KOPT-K1 (cell line): ENCODE measurements at regions not wholly inside any gene's neighbourhood (a gene's known extent, or its start where the extent isn't known, plus 50 kb on each side); places are given as distances from the start of the nearest gene placed in this dataset.

Source experiments
- H3K27ac ChIP-seq: fragments of 200-600 bp; sonication (generic); 2 replicates; pipeline ENCODE4 v1.5.1; 2016; ENCODE audit warnings: antibody characterized with exemption, mild to moderate bottlenecking, low read depth, low read length; ENCODE audit not compliant: poor library complexity, severe bottlenecking
- H3K36me3 ChIP-seq: fragments of 200-600 bp; sonication (generic); 2 replicates; pipeline ENCODE4 v1.5.1; 2017; ENCODE audit warnings: antibody characterized with exemption, mild to moderate bottlenecking, low read length, moderate library complexity; ENCODE audit not compliant: insufficient read depth
- H3K9me3 ChIP-seq: fragments of 200-600 bp; sonication (generic); 2 replicates; pipeline ENCODE4 v1.5.1; 2017; ENCODE audit warnings: antibody characterized with exemption, low read length, mild to moderate bottlenecking; ENCODE audit not compliant: insufficient read depth, poor library complexity, severe bottlenecking

- Histone ChIP-seq H3K9me3 (no peaks in the 10 kb centered on the region), H3K36me3 (no peaks in the 10 kb centered on the region), H3K27ac (no peak overlapping the region)
These were observed 282.1 kb upstream of the ROPN1 start for GRCh38 chr3:124274051-124274450.

DNA sequence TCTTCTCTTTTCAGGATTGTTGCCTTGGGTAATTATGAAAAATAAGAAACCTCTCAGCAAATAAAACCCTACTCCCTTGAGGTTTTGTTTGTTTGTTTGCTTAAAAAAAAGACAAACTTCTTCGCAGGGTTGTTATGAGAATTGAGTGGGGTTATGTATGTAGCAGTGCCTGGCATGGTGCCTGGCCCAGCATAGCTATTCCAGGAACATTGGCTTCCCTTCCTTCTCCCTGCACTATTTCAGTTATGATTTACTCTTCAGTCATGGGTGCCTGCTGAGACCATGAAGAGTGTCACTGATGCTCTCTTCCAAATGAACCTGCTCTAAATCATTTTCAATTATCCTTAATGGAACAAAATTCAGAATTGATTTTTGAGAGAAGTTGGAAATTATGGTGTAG is 283.5 kb upstream of the ROPN1 start:
- H3K9me3 ChIP-seq = no peaks in the 10 kb centered on the region
- no peaks in the 10 kb centered on the region for H3K36me3 ChIP-seq

DNA sequence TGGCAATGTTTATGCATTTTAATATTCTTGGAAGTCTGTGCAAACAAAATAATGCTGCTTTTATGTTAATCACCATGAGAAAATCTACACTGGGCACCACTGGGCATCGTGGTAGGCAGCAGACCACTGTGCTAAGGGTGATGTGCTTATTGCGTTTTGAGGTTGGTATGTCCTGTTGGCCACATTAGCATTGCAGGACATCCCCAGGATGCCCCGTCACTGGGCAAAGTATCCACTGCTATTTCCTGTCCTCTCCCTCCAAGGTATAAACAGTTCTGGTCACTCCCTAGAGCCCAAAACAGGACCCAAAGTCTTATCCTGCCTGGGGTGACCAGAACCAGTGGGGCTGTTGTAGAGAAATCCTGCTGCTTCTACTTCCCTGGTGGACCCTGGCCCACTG is 284.2 kb upstream of the ROPN1 start:
- no peaks in the 10 kb centered on the region for H3K36me3 ChIP-seq

More for the DNA sequence above, 283.5 kb upstream of the ROPN1 start:
- H3K27ac ChIP-seq = no peak overlapping the region

DNA sequence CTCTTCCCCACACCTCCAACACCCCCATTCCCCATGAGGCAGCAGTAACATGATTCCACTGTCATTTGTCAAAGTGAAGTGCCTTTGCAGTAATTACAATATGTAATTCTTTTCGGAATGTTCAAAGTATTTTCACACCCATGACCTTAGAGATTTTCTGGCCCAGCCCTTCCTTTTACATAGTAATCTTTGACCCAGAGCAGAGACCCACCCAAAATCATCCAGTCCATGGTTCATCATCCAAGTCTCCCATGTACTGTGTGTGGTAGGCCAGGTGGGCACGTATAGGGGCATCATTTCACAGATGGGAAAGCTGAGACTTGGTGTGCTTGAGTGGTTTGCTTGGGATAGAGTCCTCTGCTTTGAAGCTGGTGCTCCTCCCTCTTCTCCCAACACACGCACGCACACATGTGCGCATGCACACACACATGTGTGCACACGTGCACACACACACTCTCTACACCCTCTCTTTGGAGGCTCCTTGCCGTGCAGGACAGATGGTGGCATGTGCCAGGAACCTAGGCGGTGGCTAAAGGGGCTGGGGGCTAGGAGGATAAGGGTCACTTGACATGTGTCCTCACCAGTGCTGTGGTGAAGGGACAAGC is 284.7 kb upstream of the ROPN1 start:
- Histone ChIP-seq H3K9me3 (no peaks in the 10 kb centered on the region), H3K27ac (no peak overlapping the region), H3K36me3 (no peaks in the 10 kb centered on the region)

More for the DNA sequence above, 284.2 kb upstream of the ROPN1 start:
- Histone ChIP-seq H3K27ac (no peak overlapping the region), H3K9me3 (no peaks in the 10 kb centered on the region)

GRCh38 chr3:124277144-124277890 is 285.4 kb upstream of the ROPN1 start:
- Histone ChIP-seq H3K27ac (no peak overlapping the region), H3K36me3 (no peaks in the 10 kb centered on the region), H3K9me3 (no peaks in the 10 kb centered on the region)

- H3K27ac ChIP-seq = no peak overlapping the region
- H3K9me3 ChIP-seq = no peaks in the 10 kb centered on the region
- no peaks in the 10 kb centered on the region for H3K36me3 ChIP-seq
These were observed 289.8 kb upstream of the ROPN1 start for GRCh38 chr3:124281453-124282316.

DNA sequence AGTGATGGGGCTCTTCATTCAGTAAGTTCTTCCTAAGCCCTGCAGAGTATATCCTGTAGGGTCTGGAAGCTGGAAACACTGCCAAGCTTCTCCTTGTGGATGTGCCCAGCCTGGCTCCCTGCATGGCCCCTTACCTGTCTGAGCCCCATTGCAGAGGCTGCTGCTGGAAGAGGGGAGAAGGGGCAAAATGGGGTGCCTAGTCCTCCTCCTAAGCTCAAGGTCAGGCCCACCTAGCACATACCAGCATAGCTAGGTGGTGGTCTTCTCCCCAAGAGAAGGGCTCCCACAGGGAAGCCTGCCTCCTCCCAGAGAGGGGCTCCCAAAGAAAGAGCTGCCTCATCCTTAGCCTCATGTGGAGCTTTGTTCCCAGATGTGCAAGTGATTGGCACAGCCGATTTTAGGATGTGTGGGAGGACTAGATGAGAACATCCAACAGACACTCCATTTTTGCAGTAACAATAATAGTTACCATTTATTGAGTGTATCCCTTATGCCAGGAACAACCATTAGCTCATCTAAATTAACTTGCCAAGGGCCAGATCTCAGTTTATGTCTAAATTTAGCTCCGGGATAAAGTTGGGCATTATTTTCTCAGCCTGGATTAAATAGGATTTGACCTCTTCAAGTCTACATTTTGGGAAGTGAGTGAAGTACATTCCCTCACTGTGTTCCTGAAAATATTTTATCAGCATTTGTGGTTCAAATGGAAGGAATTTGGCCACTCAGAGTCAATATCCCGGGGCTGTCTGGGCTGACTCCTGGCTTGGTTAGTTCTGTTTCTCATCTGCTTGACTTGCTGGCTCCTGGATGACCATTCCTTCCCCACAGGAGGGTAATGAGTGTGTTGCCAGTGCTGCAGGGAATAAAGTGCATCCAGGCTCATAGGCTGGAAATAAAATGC is 291.1 kb upstream of the ROPN1 start:
- H3K9me3 ChIP-seq = no peaks in the 10 kb centered on the region
- no peaks in the 10 kb centered on the region for H3K36me3 ChIP-seq
- H3K27ac ChIP-seq = no peak overlapping the region

DNA sequence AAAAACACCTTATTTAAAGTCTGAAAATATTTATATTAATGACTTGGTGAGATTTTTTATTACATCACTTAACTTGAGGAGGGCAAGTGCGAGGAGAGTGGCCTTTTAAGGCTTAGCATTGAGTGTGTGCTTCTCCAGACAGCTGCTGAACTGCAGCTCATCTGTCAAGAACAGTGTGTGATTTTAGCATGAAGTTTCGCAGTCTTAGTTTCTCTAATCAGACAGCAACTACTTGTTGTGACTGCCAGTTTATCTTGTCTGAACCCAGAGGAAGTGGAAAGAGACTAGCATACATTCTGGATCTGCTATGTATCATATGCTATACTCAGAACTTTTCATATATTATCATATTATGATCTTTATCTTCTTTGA is 291.7 kb upstream of the ROPN1 start:
- no peaks in the 10 kb centered on the region for H3K36me3 ChIP-seq
- H3K27ac ChIP-seq = no peak overlapping the region
- no peaks in the 10 kb centered on the region for H3K9me3 ChIP-seq

DNA sequence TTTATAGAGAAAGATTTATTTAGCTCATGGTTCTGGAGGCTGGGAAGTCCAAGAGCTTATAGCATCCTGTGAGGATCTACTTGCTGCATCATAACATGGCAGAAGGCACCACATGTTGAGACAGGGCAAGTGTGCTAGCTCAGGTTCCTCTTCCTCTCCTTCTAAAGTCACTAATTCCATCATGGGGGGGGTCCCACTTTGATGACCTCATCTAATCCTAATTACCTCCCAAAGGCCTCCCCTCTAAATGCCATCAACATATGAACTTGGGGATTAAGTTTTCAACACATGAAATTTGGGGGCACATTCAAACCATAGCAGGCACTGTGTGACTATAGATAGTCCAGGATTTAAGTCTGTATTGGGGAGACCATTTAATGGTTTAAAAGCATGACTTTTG is 297.1 kb upstream of the ROPN1 start:
- no peak overlapping the region for H3K27ac ChIP-seq
- H3K36me3 ChIP-seq = no peaks in the 10 kb centered on the region
- no peaks in the 10 kb centered on the region for H3K9me3 ChIP-seq

DNA sequence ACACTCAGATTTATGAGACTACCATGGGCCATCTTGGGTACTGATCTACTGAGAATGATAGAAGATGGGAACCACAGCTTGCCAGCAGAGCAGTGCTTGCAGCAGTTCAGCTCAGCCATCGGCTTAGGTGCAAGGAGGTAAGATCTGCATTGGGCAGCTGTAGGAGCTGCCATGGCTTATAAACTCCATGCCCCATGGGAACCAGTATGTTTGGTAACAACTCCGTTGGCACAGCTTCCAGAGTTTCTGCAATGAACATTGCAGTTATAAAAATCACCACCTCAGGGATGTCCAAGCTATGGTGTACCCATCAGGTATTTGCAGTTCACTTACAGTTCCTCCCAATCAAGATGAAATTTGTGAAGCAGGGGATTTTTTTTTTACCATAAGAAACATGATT is 299.1 kb upstream of the ROPN1 start:
- Histone ChIP-seq H3K27ac (no peak overlapping the region), H3K9me3 (no peaks in the 10 kb centered on the region)

GRCh38 chr3:124292329-124292728 is 300.4 kb upstream of the ROPN1 start:
- H3K27ac ChIP-seq = no peak overlapping the region
- H3K36me3 ChIP-seq = no peaks in the 10 kb centered on the region
- no peaks in the 10 kb centered on the region for H3K9me3 ChIP-seq

More for the DNA sequence above, 299.1 kb upstream of the ROPN1 start:
- no peaks in the 10 kb centered on the region for H3K36me3 ChIP-seq

- H3K36me3 ChIP-seq = no peaks in the 10 kb centered on the region
- no peaks in the 10 kb centered on the region for H3K9me3 ChIP-seq
- no peak overlapping the region for H3K27ac ChIP-seq
These were observed 301.7 kb upstream of the ROPN1 start for GRCh38 chr3:124293584-124293983.

DNA sequence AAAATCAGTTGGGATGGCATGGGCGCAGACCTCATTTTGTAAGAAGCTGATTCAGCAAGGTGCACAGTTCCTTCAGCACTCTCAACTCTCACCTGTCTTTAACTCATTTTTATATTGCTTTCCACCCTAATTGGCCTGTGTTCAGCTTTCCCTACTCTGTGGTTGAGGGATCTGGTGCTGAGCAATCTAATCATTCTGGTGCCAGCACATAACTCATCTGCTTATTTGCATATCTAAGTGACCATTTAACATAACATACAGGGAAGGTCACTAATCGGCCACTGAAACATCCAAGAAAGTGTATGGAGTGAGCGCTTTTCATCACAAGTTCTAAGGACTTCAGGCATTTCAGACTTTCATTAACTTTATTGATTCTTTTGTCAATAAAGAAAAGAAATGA is 303.4 kb upstream of the ROPN1 start:
- no peak overlapping the region for H3K27ac ChIP-seq
- H3K36me3 ChIP-seq = no peaks in the 10 kb centered on the region
- no peaks in the 10 kb centered on the region for H3K9me3 ChIP-seq

- Histone ChIP-seq H3K9me3 (no peaks in the 10 kb centered on the region), H3K36me3 (no peaks in the 10 kb centered on the region), H3K27ac (no peak overlapping the region)
These were observed 304.5 kb upstream of the ROPN1 start for GRCh38 chr3:124296406-124296805.
